RWPE1 (cell line): ENCODE measurements at regions not wholly inside any gene's neighbourhood (a gene's known extent, or its start where the extent isn't known, plus 50 kb on each side); places are given as distances from the start of the nearest gene placed in this dataset.

Experiments used
- CTCF ChIA-PET: fragments of 350-600 bp; sonication (Branson Sonifier 250); formaldehyde crosslinking; extraction: SDS; loops from one replicate; lab custom pipeline; 2021; lab: Yijun Ruan, JAX
- POLR2A ChIA-PET: fragments of 400-600 bp; formaldehyde crosslinking; extraction: SDS; loops from one replicate; lab custom pipeline; 2020; ENCODE audit warnings: antibody characterized with exemption; ENCODE audit not compliant: low non-redundant PET; lab: Yijun Ruan, JAX
- DNase-seq: peaks from one replicate; pipeline ENCODE4 v3.0.0; 2012; ENCODE audit warnings: low spot score
- H3K27ac ChIP-seq: fragments of 450-650 bp; 2 replicates; pipeline ENCODE4 v1.5.1; 2017
- CTCF ChIP-seq: fragments of 450-650 bp; conservative IDR thresholded peaks from 2 replicates; pipeline ENCODE4 v1.5.1; 2017; ENCODE audit warnings: low read depth, mild to moderate bottlenecking

DNA sequence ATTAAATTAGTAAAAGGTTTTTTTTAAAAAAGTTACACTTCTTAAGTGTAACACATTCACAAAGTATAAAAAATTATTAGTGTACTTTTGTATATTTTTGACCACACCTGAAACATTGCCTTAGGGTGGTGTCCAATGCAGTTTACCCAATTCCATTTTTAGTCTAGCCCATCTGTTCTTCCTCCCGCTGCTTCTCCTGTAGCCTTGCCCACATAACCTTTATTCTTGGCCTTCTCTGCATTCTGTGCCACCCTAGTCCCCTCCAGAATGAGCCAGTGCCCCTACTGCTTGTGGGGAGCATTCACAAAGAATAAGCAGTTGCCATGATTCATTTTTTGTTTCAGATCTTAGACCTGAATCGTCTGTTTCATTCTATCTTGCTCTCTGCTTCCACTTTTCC is 78.4 kb upstream of the MYT1L start:
- POLR2A ChIA-PET: no interaction called here
- CTCF ChIA-PET: no interaction called here
- TF ChIP-seq CTCF: no peak
- DNase-seq: no peak
- no peak overlapping the region for H3K27ac ChIP-seq

GRCh38 chr2:2405780-2406179 is 74.7 kb upstream of the MYT1L start:
- ChIA-PET CTCF (interaction anchor here (0.5 kb wide), 1 partner anchor 166 kb away, joined by 4 read pairs; no protein-coding TSS in a partner anchor), POLR2A (no interaction called here)
- DNase-seq: no peak
- H3K27ac ChIP-seq: no peak overlapping the region
- TF ChIP-seq CTCF: no peak

GRCh38 chr2:2400286-2401038 is 69.4 kb upstream of the MYT1L start:
- no peak for TF ChIP-seq CTCF
- no peak overlapping the region for H3K27ac ChIP-seq
- ChIA-PET CTCF (no interaction called here), POLR2A (no interaction called here)
- DNase-seq: no peak

DNA sequence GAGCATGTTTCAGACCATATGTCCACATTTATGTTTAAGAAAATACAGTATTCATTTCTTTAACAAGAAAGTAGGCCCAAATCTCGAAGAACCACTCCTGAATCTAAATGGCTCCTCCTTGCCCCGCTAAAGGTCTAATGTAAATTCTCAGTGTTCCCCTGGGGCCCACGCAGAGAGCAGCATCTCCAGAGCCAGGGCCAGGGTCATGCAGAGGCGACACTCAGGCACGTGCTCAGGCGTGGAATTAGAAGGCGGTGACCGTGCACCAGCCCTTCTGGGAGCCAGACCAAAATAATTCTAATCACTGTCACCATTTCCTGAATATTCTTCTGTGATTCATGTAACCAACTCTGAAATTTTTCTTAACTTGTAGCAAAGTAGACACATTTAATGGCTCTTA is 68.3 kb upstream of the MYT1L start:
- no peak overlapping the region for H3K27ac ChIP-seq
- TF ChIP-seq CTCF: no peak
- ChIA-PET CTCF (no interaction called here), POLR2A (no interaction called here)
- no peak for DNase-seq

DNA sequence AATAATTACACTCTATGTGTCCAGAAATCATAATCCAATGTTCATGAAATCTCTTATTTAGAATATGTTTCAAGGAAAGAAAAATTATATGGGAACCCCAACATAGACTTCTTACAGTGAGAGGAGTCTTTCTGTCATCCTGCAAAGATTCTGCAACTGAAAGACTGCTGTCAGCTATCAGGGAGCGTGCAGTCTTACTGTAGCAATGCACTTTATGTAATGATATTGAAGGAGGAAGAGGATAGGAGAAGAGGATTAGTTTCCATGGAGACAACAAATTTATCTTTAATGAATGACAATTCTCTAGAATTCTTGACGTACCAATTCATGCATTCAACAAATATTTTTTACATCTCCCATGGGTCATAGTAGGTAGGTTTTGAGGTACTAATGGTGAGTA is 61.3 kb upstream of the MYT1L start:
- CTCF ChIA-PET: interaction anchor here (0.7 kb wide), 1 partner anchor 204 kb away, joined by 5 read pairs; no protein-coding TSS in a partner anchor
- POLR2A ChIA-PET: no interaction called here
- no peak for TF ChIP-seq CTCF
- H3K27ac ChIP-seq: no peak overlapping the region
- no peak for DNase-seq

DNA sequence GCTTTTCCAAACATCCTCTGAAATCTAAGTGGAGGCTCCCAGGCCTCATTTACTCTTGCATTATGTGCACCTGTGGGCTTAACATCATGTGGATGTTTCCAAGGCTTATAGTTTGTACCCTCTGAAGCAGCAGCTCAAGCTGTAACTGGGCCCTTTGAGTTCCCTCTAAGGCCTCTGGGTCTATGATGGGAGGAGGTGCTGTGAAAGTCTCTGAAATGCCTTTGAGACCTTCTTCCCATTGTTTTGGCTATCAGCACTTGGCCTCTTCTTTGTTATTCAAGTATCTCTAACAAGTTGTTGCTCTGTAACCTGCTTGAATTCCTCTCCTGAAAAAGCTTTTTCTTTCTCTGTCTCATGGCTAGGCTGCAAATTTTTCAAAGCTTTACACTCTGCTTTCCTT is 58.1 kb upstream of the MYT1L start:
- no peak for TF ChIP-seq CTCF
- ChIA-PET POLR2A (no interaction called here), CTCF (no interaction called here)
- DNase-seq: no peak
- H3K27ac ChIP-seq: no peak overlapping the region
